Astrocyte of the spinal cord (primary cell): ENCODE measurements at regions not wholly inside any gene's neighbourhood (a gene's known extent, or its start where the extent isn't known, plus 50 kb on each side); places are given as distances from the start of the nearest gene placed in this dataset.

Source experiments
- DNase-seq: peaks from one replicate; pipeline ENCODE4 v3.0.0; 2011; ENCODE audit warnings: low read depth, low spot score
- H3K4me3 ChIP-seq: 2 replicates; pipeline ENCODE4 v1.5.1; 2011; ENCODE audit warnings: low read depth, mild to moderate bottlenecking, low read length, moderate library complexity
- in situ Hi-C: cut with HindIII; loops from 2 replicates; pipeline ENCODE4 v1.10.0; 2017; ENCODE audit warnings: low sequenced_read_pairs
- TF ChIP-seq, protein P1 (sequence below): IDR thresholded peaks from 2 replicates; pipeline ENCODE4 v1.5.1; 2012; ENCODE audit warnings: low read depth, mild to moderate bottlenecking, low read length, inconsistent platforms

DNA sequence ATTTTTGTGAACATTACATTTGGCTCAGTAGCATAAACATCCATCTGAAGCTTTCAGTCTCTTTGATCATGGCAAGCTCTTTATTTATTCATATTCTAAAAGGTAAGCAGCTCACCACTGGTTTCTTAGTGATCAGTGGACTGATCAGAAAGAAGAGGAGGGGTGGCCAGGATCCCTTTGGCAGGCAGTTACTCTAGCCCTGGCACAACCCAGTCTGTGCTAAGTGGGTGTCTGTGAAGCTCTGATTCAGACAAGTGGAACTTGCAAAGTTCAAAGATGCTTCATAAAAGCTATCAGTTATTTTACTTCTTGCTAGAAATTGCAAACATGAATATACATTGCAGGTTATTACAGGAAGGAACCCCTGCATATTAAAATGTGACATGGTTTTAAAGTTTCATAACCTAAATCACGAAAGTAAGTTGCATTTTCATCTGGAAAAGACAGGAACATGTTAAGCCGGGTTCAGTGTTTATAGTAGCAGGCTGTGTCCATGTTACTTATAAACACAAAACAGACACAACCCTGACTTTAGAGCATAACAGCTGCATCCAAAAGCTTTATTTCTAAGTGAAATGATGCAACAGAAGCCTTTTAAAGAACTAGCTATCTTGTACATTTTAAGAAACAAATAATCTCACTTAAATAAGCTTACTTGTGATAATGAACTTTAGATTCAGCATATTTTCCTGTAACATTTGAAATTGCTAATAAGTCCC is 785.3 kb downstream of the MCTP2 start:
- H3K4me3 ChIP-seq, result no peak overlapping the region
- in situ Hi-C loops, result no loop called here
- DNase-seq, result no peak
- TF ChIP-seq, protein P1, sequence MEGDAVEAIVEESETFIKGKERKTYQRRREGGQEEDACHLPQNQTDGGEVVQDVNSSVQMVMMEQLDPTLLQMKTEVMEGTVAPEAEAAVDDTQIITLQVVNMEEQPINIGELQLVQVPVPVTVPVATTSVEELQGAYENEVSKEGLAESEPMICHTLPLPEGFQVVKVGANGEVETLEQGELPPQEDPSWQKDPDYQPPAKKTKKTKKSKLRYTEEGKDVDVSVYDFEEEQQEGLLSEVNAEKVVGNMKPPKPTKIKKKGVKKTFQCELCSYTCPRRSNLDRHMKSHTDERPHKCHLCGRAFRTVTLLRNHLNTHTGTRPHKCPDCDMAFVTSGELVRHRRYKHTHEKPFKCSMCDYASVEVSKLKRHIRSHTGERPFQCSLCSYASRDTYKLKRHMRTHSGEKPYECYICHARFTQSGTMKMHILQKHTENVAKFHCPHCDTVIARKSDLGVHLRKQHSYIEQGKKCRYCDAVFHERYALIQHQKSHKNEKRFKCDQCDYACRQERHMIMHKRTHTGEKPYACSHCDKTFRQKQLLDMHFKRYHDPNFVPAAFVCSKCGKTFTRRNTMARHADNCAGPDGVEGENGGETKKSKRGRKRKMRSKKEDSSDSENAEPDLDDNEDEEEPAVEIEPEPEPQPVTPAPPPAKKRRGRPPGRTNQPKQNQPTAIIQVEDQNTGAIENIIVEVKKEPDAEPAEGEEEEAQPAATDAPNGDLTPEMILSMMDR, result no peak

- in situ Hi-C loops, result no loop called here
- TF ChIP-seq, protein P1, result no peak
- DNase-seq, result no peak
- no peak overlapping the region for H3K4me3 ChIP-seq
Measured at GRCh38 chr15:95017666-95018328, 786.4 kb downstream of the MCTP2 start.

DNA sequence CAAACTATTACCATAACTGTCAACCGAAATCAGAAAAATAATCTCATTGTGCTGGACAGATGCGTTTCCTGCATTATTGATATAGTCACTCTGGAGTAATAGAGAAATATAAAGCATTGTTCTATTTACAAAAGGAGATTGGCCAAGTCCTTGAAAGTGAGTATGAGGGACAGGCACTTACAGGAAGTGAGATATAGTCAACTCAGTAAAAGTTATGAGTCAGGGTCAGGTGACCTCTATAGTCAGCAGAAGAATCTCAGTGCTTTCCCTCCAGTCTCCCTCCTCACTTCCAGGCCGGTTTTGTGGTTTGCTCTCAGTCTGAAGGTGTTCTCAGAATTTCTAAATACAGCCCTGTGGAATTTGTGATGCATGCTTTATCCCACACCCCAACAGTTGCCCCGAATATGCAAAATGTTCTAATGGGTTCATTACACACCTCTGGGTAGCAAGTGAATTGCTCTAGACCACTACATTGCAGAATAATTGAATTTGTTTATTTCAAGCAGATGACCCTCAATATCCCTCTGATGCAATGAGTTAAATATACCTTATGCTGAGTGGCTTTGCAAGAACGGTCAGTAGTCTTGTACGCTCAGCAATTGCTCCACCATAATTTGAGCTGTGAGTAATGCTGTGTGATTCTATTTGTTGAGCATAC is 787.7 kb downstream of the MCTP2 start:
- no peak overlapping the region for H3K4me3 ChIP-seq
- peak; percentile 72 for DNase-seq
- TF ChIP-seq, protein P1, result no peak
- in situ Hi-C loops, result no loop called here

GRCh38 chr15:95019907-95020306 is 788.5 kb downstream of the MCTP2 start:
- in situ Hi-C loops, result no loop called here
- TF ChIP-seq, protein P1, result no peak
- no peak for DNase-seq
- no peak overlapping the region for H3K4me3 ChIP-seq

DNA sequence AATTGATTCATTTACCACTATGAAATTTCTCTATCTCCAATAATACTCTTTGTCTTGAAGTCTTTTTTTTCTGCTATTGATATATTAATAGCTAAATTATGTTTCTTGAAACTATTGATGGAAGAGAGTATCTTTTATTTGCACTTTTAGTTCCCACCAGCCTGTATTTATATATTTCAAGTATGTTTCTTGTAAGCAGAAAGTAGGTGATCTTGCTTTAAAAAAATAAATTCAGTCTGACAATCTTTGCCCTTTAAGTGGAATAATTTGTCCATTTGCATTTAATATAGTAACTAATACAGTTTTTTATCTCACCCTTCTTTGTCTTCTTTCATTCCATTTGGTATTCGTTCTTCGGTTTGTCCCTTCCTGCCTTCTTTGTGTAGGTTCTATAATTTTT is 790.5 kb downstream of the MCTP2 start:
- in situ Hi-C loops, result no loop called here
- no peak for DNase-seq
- no peak overlapping the region for H3K4me3 ChIP-seq
- TF ChIP-seq, protein P1, result no peak

- TF ChIP-seq, protein P1, result peak; percentile 53
- peak; percentile 50 for DNase-seq
Measured at GRCh38 chr15:95024351-95024750, 793.0 kb downstream of the MCTP2 start.

More at GRCh38 chr15:95024351-95024750, 793.0 kb downstream of the MCTP2 start:
- in situ Hi-C loops, result no loop called here
- H3K4me3 ChIP-seq, result no peak overlapping the region
